NCI-H510A treated with DMSO at 0.1 percent for 48 hours (cell line): ENCODE measurements at regions not wholly inside any gene's neighbourhood (a gene's known extent, or its start where the extent isn't known, plus 50 kb on each side); places are given as distances from the start of the nearest gene placed in this dataset.

Experiments
- DNase-seq: peaks from one replicate; lab custom pipeline; 2025; lab: John Stamatoyannopoulos, UW

DNA sequence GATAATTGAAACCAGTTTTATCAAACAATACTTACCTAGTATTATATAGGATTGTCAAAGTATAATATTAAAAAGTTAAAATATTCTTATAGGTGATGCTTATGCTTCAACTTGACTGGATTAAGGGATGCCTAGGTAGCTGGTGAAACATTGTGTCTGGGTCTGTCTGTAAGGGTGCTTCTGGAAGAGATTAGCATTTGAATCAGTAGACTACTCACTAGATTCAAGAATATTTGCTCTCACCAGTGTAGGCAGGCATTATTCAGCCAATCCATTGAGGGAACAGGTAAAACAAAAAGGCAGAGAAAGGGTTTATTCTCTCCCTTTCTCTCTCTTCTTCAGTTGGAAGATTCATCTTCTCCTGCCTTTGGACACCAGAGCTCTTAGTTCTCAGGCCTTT lies 486.8 kb upstream of the GOLIM4 start:
- DNase-seq = no peak

DNA sequence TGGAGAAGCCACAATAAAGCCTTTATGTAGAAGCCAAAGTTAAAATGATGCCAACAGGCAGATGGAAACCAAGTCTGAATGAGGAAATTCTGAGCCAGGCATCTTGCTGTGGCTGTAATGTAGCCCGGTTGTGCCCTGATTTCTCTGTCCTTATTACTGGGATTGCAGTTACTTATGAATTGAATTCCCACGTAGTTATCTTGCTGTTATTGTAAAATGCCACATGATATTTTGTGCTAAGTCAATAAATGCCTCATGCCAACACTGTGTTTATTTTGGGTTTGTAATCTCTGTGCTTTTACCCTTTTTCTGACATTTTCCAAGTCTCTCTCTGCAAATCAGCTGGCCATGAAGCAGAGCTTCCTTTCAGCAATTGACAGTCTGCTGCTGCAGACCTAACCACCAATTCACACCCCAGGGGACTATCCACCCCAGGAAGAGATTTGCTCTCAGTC lies 486.1 kb upstream of the GOLIM4 start:
- DNase-seq = no peak

DNA sequence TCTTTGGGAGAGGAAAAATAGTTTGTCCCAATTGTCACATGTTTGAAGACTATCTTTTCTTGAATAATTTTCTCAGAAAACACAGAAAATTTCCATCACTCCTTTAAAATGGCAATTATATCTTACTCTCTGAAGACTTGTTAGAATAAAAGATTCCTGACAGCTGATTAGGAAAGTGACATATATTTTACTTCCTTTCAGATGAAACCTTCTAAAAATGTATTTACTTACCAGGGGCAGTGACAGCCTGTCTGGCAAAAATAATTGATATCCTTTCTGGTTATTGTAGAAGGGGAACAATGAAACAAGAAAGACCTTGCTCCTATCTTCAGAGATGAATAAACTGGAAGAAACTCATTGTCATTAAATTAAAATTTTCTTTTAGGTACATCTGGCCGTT lies 483.3 kb upstream of the GOLIM4 start:
- DNase-seq = no peak

DNA sequence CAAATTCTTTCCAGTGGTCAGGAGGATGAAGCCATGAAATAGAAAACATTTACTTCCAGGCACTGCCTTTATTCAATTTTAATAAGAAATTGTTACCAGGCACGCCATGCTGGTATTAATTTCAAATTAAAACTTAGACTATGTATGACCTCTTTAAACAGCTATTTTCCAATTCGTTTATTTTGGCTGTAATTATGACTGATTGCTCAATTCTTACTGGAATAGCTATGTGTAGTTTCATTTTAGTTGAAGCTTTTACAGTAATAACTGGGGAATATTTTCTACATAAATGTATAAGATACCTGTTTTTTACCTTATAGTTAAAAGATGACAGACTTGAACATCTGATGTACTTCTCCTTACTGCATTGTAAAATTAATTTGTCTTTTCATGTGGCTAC lies 480.0 kb upstream of the GOLIM4 start:
- no peak for DNase-seq

DNA sequence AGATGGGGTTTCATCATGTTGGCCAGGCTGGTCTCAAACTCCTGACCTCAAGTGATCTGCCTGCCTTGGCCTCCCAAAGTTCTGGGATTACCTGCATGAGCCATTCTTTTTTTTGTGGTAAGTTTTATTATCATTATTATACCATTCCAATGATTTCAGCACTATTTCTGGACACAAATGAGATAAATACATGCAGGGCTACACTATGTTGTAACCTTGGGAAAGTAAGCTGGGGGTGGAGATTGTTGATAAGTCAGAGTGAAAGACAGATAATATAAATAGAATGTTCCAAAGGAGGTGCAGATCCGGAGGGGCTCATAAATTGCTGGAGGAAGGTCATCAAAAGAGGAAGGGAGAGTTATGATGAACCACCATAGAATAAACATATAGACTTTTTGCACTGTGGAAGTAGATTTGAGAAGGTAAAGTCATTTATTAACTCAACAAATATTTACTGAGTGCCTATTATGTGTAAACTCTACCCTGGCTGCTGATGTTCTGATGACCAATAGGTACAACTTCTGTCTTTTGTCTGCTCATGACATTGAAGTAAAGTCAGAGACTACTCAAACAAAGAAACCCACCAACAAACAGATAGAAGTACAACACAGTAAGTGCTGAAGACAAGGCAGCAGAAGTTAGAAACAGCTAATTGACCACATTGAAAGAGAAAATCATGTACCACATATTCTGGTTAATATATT lies 478.9 kb upstream of the GOLIM4 start:
- no peak for DNase-seq

DNA sequence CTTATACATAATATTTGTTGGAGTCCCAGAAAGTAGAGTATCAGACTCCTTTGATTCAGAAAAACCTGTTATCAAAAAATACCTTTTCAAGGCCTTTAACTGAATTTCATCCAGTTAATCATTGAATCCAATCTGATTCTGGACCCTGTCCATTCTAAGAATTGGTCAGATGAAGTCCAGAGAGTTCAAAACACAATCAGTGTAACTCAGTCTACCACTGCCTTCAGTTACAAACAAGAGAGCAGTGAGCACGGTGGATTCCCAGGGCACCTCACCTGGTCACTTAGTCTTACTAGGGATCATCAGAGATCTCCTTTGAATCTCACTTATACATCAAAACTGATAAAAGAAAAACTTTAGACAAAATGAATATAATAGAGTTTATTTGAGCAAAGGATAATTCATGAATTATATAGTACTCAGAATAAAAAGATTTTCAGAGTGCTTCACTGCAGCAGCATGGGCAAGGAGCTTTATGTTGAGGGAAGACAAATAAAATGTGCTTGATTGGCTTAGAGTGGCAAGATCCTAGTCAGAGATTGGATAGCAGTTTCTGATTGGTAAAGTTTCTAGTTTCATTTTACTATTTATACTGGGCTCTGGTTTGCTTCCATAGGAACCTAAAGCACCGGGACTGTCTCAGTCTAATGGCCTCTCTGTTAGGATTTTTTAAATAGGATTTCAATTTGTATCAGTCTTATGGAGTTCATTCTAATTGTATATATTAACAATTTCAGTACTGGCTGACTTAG lies 474.9 kb upstream of the GOLIM4 start:
- peak; percentile 29 for DNase-seq

DNA sequence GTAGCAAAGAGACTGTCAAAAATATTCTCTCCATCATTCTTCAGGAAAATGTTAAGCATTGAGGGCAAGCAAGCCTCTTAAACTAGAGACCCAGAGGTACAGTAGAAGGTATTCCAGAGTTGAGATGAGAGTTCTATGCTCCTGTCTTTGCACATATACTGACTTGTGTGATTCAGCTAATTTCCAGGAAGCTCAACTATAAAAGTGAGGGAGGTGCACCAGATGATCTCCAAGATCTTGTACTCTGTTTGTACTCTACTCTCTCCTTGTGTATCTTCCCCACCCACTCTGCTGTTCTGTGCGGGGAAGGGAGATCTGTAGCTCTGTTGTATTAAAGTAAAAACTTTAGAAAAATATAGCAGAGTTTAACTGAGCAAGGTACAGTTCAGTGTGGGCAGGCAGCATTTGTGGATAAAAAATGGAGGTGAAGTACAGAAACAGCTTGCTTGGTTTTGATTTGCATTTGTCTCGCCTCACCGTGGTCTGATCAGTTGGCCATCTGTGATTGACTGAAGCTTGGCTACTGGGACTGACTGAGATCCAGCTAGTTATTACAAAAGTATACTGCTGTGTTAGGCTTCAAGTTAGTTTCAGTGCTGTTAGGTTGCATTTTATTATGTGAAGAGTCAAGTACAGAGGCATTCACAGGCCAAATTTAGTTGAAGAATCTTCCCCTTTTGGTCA lies 463.1 kb upstream of the GOLIM4 start:
- no peak for DNase-seq

DNA sequence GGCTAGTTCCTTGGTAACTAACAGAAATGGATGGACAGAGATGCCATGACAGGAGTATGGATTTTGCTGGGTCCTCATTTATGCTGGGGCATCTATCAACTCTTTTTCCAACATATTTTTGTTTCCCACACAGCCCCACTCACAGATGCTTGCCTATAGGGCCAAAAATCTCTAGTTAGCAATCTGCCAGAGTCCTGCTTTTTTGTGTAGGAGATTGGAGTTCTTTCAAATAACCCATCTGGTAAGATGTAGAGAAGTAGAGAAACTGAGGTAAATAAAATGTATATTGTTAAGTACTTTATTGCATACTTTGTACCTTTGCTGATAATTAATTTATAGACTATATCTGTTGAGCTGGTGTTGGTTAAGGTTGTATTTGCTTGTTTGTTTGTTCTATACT lies 456.5 kb upstream of the GOLIM4 start:
- no peak for DNase-seq

DNA sequence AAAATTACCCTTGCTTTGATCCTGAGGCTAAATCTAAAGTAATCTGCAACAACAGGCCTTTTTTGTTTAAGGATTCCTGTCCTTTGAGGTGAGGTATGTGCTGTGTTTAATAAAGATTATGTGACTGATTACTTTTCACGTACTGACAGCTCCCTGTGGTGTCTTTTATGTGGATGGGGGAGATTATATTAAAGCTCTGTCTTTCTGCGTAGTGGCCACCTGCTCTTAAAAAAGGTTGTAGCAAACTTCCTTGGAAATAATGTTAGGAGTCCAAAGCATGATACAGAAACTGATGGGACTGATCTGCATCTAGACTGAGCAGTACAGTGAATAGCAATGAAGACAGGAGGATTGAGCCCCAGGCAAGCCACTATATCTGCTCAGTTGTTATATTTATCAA lies 453.0 kb upstream of the GOLIM4 start:
- DNase-seq = no peak

DNA sequence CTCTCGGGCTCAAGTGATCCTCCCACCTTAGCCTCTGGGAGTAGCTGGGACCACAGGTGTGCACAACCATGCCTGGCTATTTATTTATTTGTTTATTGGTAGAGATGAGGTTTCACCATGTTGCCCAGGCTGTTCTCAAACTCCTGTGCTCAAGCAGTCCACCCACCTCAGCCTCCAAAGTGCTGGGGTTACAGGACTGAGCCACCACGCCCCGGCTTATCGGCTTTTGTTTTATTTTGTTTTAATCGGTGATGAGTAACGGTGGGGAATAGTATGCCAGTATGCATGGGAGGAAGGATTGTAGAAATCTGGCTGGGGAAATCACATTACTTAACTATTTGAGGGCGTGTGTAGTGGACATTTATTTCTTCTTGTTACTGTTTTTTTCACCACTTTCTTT lies 451.0 kb upstream of the GOLIM4 start:
- DNase-seq = no peak

DNA sequence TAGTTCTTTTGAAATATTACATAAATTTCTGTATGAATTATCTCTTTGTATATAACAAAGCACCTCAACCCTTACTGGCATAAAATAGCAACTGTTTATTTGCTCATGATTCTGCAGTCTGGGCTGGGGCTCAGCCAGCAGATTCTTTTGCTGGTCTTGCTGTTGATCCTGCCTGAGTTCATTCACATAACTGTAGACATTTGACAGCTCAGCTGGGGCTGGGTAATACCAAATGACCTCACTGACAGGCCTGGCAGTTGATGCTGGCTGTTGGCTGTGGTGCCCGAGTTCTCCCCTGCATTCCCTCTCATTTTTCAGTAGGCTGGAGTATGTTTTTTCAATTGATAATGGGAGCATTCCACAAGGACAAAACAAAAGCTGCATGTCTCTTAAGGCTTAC lies 449.9 kb upstream of the GOLIM4 start:
- DNase-seq = no peak

DNA sequence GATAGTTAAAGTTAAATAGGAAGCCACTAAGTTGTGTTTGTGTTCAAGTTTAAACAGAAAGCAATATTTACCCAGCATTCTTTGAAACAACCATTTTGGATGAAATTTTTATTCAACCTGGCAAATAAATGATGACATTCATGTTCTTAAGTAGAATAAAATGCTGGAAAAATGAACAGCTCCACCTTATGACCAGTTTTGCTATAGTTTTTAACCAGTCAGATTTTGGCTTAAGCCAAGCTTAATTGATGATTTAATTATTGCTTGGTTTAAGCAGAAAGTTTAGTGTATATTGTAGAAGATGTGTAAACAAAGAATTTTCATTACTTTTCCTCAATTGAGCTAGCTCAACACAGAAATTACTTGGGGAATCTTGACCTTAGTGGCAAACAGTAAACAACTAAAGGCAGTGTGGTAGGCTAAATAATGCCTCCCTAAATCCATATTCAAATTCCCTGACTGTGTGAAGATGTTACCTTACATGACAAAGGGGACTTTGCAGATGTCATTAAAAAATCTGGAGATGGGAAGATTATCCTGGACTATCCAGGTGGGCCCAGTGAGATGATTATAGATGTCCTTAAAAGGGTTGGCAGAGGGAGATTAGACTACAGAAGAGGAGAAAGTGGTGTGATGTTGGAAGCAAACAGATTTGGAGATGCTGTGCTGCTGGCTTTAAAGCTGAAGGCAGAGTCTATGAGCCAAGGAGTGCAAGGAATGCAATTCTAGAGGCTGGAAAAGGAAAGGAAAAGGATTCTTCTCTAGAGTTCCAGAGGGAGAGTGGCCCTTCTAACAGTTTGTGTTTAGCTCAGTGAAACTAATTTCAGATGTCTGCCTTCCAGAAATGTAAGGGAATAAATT lies 448.6 kb upstream of the GOLIM4 start:
- DNase-seq = no peak

DNA sequence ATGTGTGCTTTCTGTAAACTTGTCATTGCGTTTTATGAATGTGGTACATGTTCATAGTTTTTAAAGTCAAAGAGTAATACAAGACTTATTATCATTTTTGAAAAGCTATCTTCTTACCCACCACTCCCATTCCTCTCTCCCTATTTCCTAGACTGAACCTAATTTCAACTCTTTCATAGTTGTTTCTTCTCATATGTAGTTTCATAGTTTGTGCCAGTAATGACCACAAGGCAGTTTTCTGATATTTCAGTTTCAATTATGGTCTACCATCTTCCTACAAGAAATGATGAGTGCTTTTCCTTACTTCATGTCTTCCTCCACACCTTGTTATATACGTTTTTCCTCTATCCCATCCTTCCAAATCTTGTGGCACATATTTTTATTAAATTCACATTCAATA lies 445.0 kb upstream of the GOLIM4 start:
- no peak for DNase-seq

DNA sequence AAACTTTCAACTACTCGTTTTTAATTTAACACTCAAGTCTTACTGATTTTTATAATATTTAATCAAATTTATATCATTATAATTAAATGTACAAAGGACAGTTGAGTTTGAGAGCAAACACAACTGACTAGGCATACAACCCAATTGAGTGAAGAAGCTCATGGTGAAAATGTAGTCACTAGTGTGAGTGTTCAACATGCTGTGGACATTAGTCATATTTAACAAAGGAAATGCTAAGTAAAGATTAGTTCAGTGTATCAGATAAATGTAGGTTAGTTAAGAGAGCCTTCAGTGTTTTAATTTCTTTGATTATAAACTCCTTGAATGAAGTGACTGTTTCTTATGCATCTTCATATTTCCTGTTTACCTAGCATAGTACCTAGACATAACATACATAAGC lies 444.2 kb upstream of the GOLIM4 start:
- DNase-seq = no peak

DNA sequence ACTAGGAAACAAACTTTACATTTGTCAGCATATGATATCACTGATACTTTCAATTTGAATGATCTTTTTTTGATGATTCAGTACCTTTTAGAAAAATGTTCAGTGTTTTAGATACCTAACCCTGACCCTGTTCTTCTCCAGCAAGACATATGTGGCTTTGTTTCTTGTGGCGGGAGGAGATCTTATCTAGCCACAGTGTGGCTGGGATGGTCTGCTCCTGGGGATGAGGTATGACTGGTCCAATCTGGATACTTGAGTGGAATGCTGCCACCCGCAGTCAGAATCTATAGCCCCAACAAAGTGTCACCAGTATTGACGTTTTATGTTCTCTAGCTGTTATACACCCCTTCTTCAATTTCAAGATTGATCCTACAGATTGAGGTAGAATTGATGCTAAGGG lies 439.0 kb upstream of the GOLIM4 start:
- DNase-seq = no peak

DNA sequence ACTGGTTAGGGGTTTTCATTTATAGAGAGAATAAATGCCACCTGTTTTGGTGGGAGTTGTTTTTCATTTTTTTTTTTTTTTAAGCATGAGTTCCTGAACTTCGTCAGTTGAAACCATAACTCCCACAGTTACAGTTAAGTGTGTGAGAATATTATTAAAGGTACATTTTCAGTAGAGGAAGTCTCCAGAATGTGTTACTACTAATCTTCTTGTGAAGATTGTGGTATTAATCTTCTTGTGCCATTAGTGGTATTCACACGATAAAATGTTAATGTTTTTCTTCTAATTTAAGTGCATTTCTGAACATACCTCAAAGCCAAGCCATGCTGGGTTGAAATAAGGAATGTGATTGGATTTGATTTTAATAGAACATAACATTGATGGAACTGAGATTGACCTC lies 437.9 kb upstream of the GOLIM4 start:
- DNase-seq = no peak

DNA sequence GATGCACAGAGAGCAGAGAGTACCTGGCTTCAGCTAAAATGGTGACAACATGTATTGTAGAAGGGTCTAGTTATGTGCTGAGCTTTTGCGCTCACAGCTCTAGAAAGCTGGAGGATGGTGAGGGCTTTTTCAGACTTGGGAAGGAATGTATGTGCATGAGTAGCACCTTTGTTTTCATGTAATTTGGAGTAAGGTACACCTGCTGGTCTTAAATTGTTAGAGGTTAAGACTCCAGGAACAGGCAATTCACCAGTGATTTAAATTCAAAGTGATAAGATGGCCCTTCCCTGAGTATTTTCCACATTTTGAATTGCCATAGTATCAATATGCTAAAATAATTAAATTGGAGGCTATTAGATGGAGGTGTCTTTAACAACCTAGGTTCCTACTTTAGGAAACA lies 436.4 kb upstream of the GOLIM4 start:
- DNase-seq = no peak

DNA sequence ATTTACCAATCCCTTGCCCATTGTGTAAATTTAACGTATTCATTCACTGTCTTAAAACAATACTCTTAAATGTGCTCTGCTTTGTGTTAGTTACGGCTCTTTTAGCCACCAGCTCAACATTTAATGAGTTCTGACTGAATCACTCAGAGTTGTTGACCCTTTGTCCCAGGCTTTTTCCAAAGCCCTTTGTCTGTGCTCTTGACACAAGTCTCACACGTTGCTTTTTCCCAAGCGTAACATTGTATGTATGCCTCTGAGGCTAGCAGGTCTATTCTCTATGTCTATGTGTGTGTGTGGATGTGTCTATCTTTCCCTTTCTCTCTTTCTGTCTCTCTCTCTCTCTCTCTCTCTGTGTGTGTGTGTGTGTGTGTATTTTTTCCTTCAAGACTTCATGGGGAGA lies 435.4 kb upstream of the GOLIM4 start:
- no peak for DNase-seq

DNA sequence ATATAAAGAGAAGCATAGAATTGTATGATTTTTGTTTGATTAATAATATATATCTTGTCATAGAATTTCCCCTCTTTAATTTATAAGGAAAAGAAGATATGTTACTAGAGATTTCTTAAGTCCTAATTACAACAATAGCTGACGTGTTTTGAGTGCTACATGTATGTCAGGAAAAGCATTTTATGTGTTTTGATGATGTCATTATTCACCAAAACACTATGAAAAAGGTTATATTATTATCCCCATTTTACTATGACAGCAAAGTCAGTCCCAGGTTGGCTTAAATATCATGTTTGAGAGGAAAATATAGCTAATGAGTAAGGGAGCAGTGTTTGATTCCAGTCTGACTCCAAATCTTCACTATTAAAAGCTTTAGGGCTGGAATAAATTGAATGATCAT lies 428.4 kb upstream of the GOLIM4 start:
- DNase-seq = no peak

DNA sequence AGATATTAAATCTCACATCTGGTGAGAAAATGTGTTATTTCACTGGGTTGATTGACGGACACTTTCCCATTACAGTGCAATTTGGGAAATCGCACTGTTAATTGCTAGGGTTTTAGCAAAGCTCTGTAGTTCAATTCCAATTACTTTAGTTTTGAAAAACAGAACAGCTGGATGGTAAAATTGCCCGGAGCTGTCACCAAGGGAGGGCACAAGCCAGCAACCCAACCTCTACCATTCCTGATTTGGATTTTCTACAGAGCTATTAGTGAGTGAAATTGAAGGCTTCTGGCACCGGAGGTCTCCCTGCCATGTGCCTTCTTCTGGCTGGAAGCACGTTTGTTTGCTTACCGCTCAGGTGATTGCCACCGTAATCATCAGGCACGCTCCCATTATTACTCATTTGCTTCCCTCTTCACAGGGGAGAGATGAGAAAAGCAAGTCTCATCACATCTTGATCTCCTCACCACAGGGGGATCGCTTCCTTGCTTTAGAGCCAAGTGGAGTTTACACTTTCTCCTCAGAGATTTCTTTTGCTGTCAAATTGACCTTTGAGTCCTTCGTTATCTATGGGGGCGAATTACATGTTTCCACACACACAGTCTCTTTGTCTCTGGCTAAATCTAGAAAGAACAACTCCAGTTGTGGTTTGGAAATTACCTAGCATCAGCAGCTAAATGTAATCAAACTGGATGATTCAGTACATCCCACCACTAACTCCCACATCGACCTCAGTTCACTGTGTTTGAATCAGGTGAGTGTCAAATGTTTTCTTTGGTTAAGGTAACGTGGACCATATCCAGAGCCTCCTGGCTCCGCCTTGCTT lies 421.7 kb upstream of the GOLIM4 start:
- peak; percentile 15 for DNase-seq

DNA sequence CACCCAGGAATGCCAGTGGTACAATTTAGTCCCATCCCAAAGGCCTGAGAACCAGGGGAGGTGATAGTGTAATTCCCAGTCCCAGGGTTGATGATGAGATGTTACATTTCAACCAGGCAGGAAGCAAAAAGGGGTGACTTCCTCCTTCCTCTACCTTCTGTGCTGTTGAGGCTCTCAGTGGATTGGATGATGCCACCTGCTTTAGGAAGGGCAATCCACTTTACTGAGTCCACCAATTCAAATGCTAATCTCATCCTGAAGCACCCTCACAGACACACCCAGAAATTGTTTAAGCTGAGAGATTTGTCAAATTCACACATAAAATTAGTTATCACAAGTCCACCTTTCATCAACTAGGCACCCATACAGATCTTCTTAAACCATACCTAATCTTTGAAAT lies 418.5 kb upstream of the GOLIM4 start:
- no peak for DNase-seq
